ENCODE measurements at regions not wholly inside any gene's neighbourhood (a gene's known extent, or its start where the extent isn't known, plus 50 kb on each side); places are given as distances from the start of the nearest gene placed in this dataset.

- Histone ChIP-seq H2BK20ac (ENCODE audit: low read depth, low read length) (no peak overlapping the region), H3K27me3 (ENCODE audit: control insufficient read depth, insufficient read depth, low read length) (no peaks in the 10 kb centered on the region), H2AFZ (replicated peaks; ENCODE audit: low read length, poor library complexity) (no peak overlapping the region), H3K56ac (ENCODE audit: extremely low read depth, insufficient read depth, low read length) (no peak overlapping the region), H4K5ac (ENCODE audit: low read depth, low read length) (no peak overlapping the region), H3K4me3 (ENCODE audit: insufficient read depth, low read depth, low read length) (no peak overlapping the region), H3K23ac (ENCODE audit: low read depth, low read length) (no peak overlapping the region), H3K9ac (ENCODE audit: low read depth, low read length) (no peak overlapping the region), H4K91ac (ENCODE audit: insufficient read depth, low read depth, low read length) (no peak overlapping the region), H2AK5ac (ENCODE audit: low read depth, low read length) (no peak overlapping the region), H2BK5ac (ENCODE audit: low read depth, low read length, poor library complexity, severe bottlenecking) (no peak overlapping the region), H3K9me3 (ENCODE audit: control insufficient read depth, insufficient read depth, low read length) (peaks cover 10% of the 10 kb centered on the region; the same call in 1 of the 2 replicates), H3K4me1 (ENCODE audit: control insufficient read depth, insufficient read depth, low read length) (no peaks in the 10 kb centered on the region), H4K20me1 (ENCODE audit: insufficient read depth, low read length) (no peaks in the 10 kb centered on the region), H2BK15ac (ENCODE audit: low read depth, low read length) (no peak overlapping the region), H3K4ac (ENCODE audit: low read depth, low read length) (no peak overlapping the region), H2AK9ac (replicated peaks; ENCODE audit: low read depth, low read length, poor library complexity) (no peak overlapping the region), H3K18ac (ENCODE audit: low read depth, low read length) (no peak overlapping the region), H3K4me2 (ENCODE audit: low read depth, low read length) (no peak overlapping the region), H3K36me3 (ENCODE audit: control insufficient read depth, insufficient read depth, low read length) (no peaks in the 10 kb centered on the region), H3K14ac (replicated peaks; ENCODE audit: low read depth, low read length) (no peak overlapping the region), H3K9me1 (ENCODE audit: insufficient read depth, low read length) (no peaks in the 10 kb centered on the region), H2BK120ac (ENCODE audit: low read depth, low read length) (no peak overlapping the region), H3K79me1 (ENCODE audit: low read depth in 1 of 2, low read length in 2 of 2) (no peaks in the 10 kb centered on the region), H4K8ac (ENCODE audit: low read depth in 2 of 2, low read length in 2 of 2) (no peak overlapping the region), H3K27ac (ENCODE audit: insufficient read depth, low read length) (no peak overlapping the region)
- in situ Hi-C loops (cut with MboI; ENCODE audit: low sequenced_read_pairs), result no loop called here
- TF ChIP-seq CEBPB (IDR thresholded peaks at IDR 0.05; ENCODE audit: low read depth, low read length), result no peak
- TF ChIP-seq CHD1 (IDR thresholded peaks at IDR 0.05; ENCODE audit: low read depth, low read length), result no peak
- TF ChIP-seq ELK1 (IDR thresholded peaks at IDR 0.05; ENCODE audit: borderline replicate concordance, low read depth, low read length), result no peak
- TF ChIP-seq RCOR1 (IDR thresholded peaks at IDR 0.05; ENCODE audit: insufficient replicate concordance, low read length), result no peak
- TF ChIP-seq FOS (IDR thresholded peaks at IDR 0.05; ENCODE audit: low read depth, low read length), result no peak
- TF ChIP-seq CTCF (conservative IDR thresholded peaks at IDR 0.05; ENCODE audit: low read depth, low read length), result no peak
- TF ChIP-seq RFX5 (IDR thresholded peaks at IDR 0.05; ENCODE audit: low read depth, low read length), result no peak
- TF ChIP-seq RAD21 (IDR thresholded peaks at IDR 0.05; ENCODE audit: low read length), result no peak
- no peak for TF ChIP-seq MXI1 (IDR thresholded peaks at IDR 0.05; ENCODE audit: borderline replicate concordance, low read depth, low read length)
- no peak for TF ChIP-seq MAZ (IDR thresholded peaks at IDR 0.05; ENCODE audit: borderline replicate concordance, low read depth, low read length)
- no peak for TF ChIP-seq NFE2L2 (IDR thresholded peaks at IDR 0.05; ENCODE audit: low read depth, low read length)
- TF ChIP-seq, protein P1, sequence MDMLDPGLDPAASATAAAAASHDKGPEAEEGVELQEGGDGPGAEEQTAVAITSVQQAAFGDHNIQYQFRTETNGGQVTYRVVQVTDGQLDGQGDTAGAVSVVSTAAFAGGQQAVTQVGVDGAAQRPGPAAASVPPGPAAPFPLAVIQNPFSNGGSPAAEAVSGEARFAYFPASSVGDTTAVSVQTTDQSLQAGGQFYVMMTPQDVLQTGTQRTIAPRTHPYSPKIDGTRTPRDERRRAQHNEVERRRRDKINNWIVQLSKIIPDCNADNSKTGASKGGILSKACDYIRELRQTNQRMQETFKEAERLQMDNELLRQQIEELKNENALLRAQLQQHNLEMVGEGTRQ (IDR thresholded peaks at IDR 0.05; ENCODE audit: low read depth, low read length), result no peak
- ChIA-PET CTCF (no interaction called here), POLR2A (ENCODE audit: unreplicated experiment) (no interaction called here)
- BruUV-seq (replicated peaks), result no TSS peak
- intact Hi-C loops (cut with micrococcal nuclease), result no loop called here
- DNase-seq (no peak), ATAC-seq (ENCODE audit: low read depth) (no peak)
- dilution Hi-C loops (cut with HindIII; ENCODE audit: low sequenced_read_pairs, unreplicated experiment), result no loop called here
- WGBS, 2 experiments (ENCODE audit: extremely low coverage in 2 of 2, insufficient read length in 1 of 2), result 0% methylated on average over 4 of the region's 6 CpGs; no CpG with 5 or more reads in 1 of the 2 experiments
Observed at GRCh38 chr16:7246578-7246977, 86.1 kb upstream of the RBFOX1 start.
